HepG2 (cell line): ENCODE measurements at regions not wholly inside any gene's neighbourhood (a gene's known extent, or its start where the extent isn't known, plus 50 kb on each side); places are given as distances from the start of the nearest gene placed in this dataset.

Source experiments
- ATAC-seq: fragments of 200-7000 bp; cut with Tn5 transposase; 3 replicates; pipeline ENCODE4 v1.9.1; 2020; ENCODE audit warnings: mild to moderate bottlenecking, moderate library complexity
- BruUV-seq: library from RNA; stranded (reverse); fragments of 400-500 nt; replicated peaks from 2 replicates; lab custom pipeline; 2021; lab: Mats Ljungman, UMichigan
- CTCF ChIA-PET: fragments of 300-600 bp; formaldehyde crosslinking; extraction: SDS; loops from one replicate; lab custom pipeline; 2021; ENCODE audit warnings: low total read pairs, inconsistent platforms, low intra/inter-chr PET ratio; lab: Yijun Ruan, JAX
- POLR2A ChIA-PET: fragments of 350-600 bp; sonication (Branson Sonifier 250); formaldehyde crosslinking; loops from one replicate; lab custom pipeline; 2020; ENCODE audit warnings: antibody characterized with exemption, inconsistent platforms; lab: Yijun Ruan, JAX
- DNase-seq: peaks from one replicate; pipeline ENCODE4 v3.0.0-alpha.2; 2015; ENCODE audit warnings: low spot score
- FAIRE-seq: peaks from 3 replicates; lab custom pipeline; 2011; peaks lifted over from hg19 to GRCh38; lab: Jason Lieb, UNC
- H2AFZ ChIP-seq: one replicate; pipeline ENCODE4 v1.6.1; 2011; ENCODE audit warnings: low read length, inconsistent platforms
- H3K27ac ChIP-seq: fragments of 300-600 bp; 3 replicates; pipeline ENCODE4 v1.8.0; 2011; ENCODE audit warnings: mixed run types, mild to moderate bottlenecking, mixed read lengths, low read length, inconsistent platforms; ENCODE audit not compliant: insufficient read depth; ENCODE audit errors: extremely low read length
- H3K27me3 ChIP-seq, 2 experiments: fragments of 200-600 bp in 1 of 2; 2 replicates in 1 of 2; 3 replicates in 1 of 2; pipeline versions ENCODE4 v1.6.0 to v1.8.0; 2011; ENCODE audit warnings: low read length in 2 of 2, mild to moderate bottlenecking in 2 of 2, moderate library complexity in 2 of 2, inconsistent platforms in 1 of 2; ENCODE audit not compliant: insufficient read depth in 2 of 2, control insufficient read depth in 1 of 2
- H3K36me3 ChIP-seq, 2 experiments: fragments of 200-600 bp in 1 of 2; replicated peaks in 1 of 2; 2 replicates in 1 of 2; 3 replicates in 1 of 2; pipeline versions ENCODE4 v1.5.1 to v1.8.0; 2011; ENCODE audit warnings: low read length in 2 of 2, inconsistent platforms in 1 of 2; ENCODE audit not compliant: insufficient read depth in 2 of 2, control insufficient read depth in 1 of 2
- H3K4me1 ChIP-seq: 2 replicates; pipeline ENCODE4 v1.5.1; 2012; ENCODE audit warnings: low read length, inconsistent platforms; ENCODE audit not compliant: insufficient read depth
- H3K4me2 ChIP-seq: 2 replicates; pipeline ENCODE4 v1.6.0; 2011; ENCODE audit warnings: low read depth, low read length, inconsistent platforms
- H3K4me3 ChIP-seq, 3 experiments: fragments of 200-600 bp in 1 of 3; sonication (generic), shearing (Covaris generic) in 1 of 3; replicated peaks in 1 of 3; 2 replicates each; pipeline ENCODE4 v1.5.1; 2011 to 2016; ENCODE audit warnings: low read length in 3 of 3, inconsistent platforms in 2 of 3, low read depth in 2 of 3, mild to moderate bottlenecking in 2 of 3, control low read depth in 1 of 3, mixed read lengths in 1 of 3; ENCODE audit not compliant: insufficient read depth in 1 of 3
- H3K79me2 ChIP-seq: one replicate; pipeline ENCODE4 v1.6.1; 2011; ENCODE audit warnings: low read length, inconsistent platforms; ENCODE audit not compliant: insufficient read depth
- H3K9ac ChIP-seq: 2 replicates; pipeline ENCODE4 v1.6.0; 2011; ENCODE audit warnings: mild to moderate bottlenecking, low read depth, low read length, inconsistent platforms; ENCODE audit not compliant: insufficient read depth
- H3K9me3 ChIP-seq: 2 replicates; pipeline ENCODE4 v1.5.1; 2012; ENCODE audit warnings: mild to moderate bottlenecking, low read length
- H4K20me1 ChIP-seq: 2 replicates; pipeline ENCODE4 v1.6.0; 2011; ENCODE audit warnings: inconsistent platforms, mild to moderate bottlenecking, low read length, moderate library complexity; ENCODE audit not compliant: insufficient read depth
- ARNTL ChIP-seq: sonication (generic); formaldehyde crosslinking; IDR thresholded peaks from 2 replicates; pipeline ENCODE4 v1.4.0; 2020; ENCODE audit warnings: mild to moderate bottlenecking, missing genetic modification reagents
- BHLHE40 ChIP-seq: IDR thresholded peaks from 2 replicates; pipeline ENCODE4 v1.6.1; 2011; ENCODE audit warnings: low read length, improper control_type of control experiment
- KDM1A ChIP-seq: IDR thresholded peaks from 2 replicates; pipeline ENCODE4 v1.6.1; 2016; ENCODE audit warnings: missing compliant biosample characterization
- KDM2A ChIP-seq: sonication (generic); formaldehyde crosslinking; IDR thresholded peaks from 2 replicates; pipeline ENCODE4 v1.4.0; 2020; ENCODE audit warnings: low read depth, missing genetic modification reagents, borderline replicate concordance
- MEIS1 ChIP-seq: sonication (generic); formaldehyde crosslinking; IDR thresholded peaks from 2 replicates; pipeline ENCODE4 v1.9.0; 2021; ENCODE audit warnings: mild to moderate bottlenecking, missing genetic modification reagents, moderate library complexity, borderline replicate concordance
- NR3C1 ChIP-seq: sonication (generic); formaldehyde crosslinking; IDR thresholded peaks from 2 replicates; pipeline ENCODE4 v1.4.0; 2020; ENCODE audit warnings: missing genetic modification reagents
- ONECUT2 ChIP-seq: sonication (generic); formaldehyde crosslinking; IDR thresholded peaks from 2 replicates; pipeline ENCODE4 v1.4.0; 2020; ENCODE audit warnings: missing genetic modification reagents
- PAF1 ChIP-seq: IDR thresholded peaks from 2 replicates; pipeline ENCODE4 v1.6.1; 2016; ENCODE audit warnings: missing genetic modification reagents, missing compliant biosample characterization
- PRMT3 ChIP-seq: sonication (generic); formaldehyde crosslinking; IDR thresholded peaks from 2 replicates; pipeline ENCODE4 v1.8.1; 2022; ENCODE audit warnings: low read depth, mild to moderate bottlenecking, moderate library complexity, missing genetic modification reagents, borderline replicate concordance
- TOE1 ChIP-seq: sonication (generic); formaldehyde crosslinking; IDR thresholded peaks from 2 replicates; pipeline ENCODE4 v1.4.0; 2020; ENCODE audit warnings: mild to moderate bottlenecking, missing genetic modification reagents
- XBP1 ChIP-seq: sonication (generic); formaldehyde crosslinking; IDR thresholded peaks from 2 replicates; pipeline ENCODE4 v1.5.0; 2020; ENCODE audit warnings: missing genetic modification reagents
- ZBTB20 ChIP-seq: sonication (generic); formaldehyde crosslinking; IDR thresholded peaks from 2 replicates; pipeline ENCODE4 v1.8.1; 2023; ENCODE audit warnings: missing genetic modification reagents, low read depth, mild to moderate bottlenecking, borderline replicate concordance
- ZFP90 ChIP-seq: sonication (generic); formaldehyde crosslinking; IDR thresholded peaks from 2 replicates; pipeline ENCODE4 v1.8.0; 2022; ENCODE audit warnings: missing genetic modification reagents, mild to moderate bottlenecking, inconsistent platforms, borderline replicate concordance
- ZNF138 ChIP-seq: sonication (generic); formaldehyde crosslinking; IDR thresholded peaks from 2 replicates; pipeline ENCODE4 v1.5.0; 2020; ENCODE audit warnings: mild to moderate bottlenecking, low read depth, missing genetic modification reagents
- ZNF781 ChIP-seq: sonication (generic); formaldehyde crosslinking; IDR thresholded peaks from 2 replicates; pipeline ENCODE4 v1.5.1; 2020; ENCODE audit warnings: borderline replicate concordance, mild to moderate bottlenecking, missing genetic modification reagents; ENCODE audit errors: not compliant biosample characterization
- WGBS: methylation state at CpG from one replicate; pipeline ENCODE4 v1.1.6; 2017; ENCODE audit warnings: low lambda C conversion rate; 5-methylcytosine and 5-hydroxymethylcytosine counted together
- in situ Hi-C: cut with HindIII; loops from 2 replicates; pipeline ENCODE4 v1.10.0; 2017; ENCODE audit warnings: low pct_unique_long_range_greater_than_20kb; ENCODE audit not compliant: extremely low pct_ligation_motif_present
- intact Hi-C: fragments of 100-400 bp; cut with micrococcal nuclease; formaldehyde crosslinking; loops from one replicate; pipeline ENCODE4 v1.10.0; 2022; ENCODE audit not compliant: unreplicated experiment
- TF ChIP-seq, protein P1 (sequence below): sonication (generic); formaldehyde crosslinking; conservative IDR thresholded peaks from 2 replicates; pipeline ENCODE4 v1.4.0; 2020; ENCODE audit warnings: missing genetic modification reagents
- TF ChIP-seq, protein P2 (sequence below): conservative IDR thresholded peaks from 2 replicates; pipeline ENCODE4 v1.6.1; 2018; ENCODE audit warnings: missing genetic modification reagents

DNA sequence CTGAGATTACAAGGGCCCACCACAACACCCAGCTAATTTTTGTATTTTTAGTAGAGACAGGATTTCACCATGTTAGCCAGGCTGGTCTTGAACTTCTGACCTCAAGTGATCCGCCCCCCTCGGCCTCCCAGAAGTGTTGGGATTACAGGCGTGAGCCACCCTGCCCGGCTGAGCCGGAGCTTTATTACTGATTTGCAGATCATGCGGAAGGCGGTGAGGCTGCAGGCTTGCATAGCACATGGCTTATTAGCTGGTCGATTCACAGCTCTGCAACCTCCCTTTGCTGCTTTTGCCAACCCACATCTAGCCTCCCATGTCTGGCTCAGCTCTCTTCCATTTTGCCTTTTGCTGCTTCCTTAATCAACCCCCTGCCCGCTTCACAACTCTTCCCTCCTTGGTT, 210.3 kb downstream of the VAPA start:
- POLR2A ChIA-PET = no interaction called here
- no peak overlapping the region for H2AFZ ChIP-seq
- H4K20me1 ChIP-seq = no peaks in the 10 kb centered on the region
- in situ Hi-C loops = no loop called here
- CTCF ChIA-PET = no interaction called here
- no peaks in the 10 kb centered on the region for H3K4me1 ChIP-seq
- H3K9me3 ChIP-seq = peaks cover 4% of the 10 kb centered on the region; the same call in 1 of the 2 replicates
- 43% methylated on average over 9 of the region's 9 CpGs for WGBS
- no peaks in the 10 kb centered on the region for H3K79me2 ChIP-seq
- no peak overlapping the region for H3K27ac ChIP-seq
- H3K4me2 ChIP-seq = no peak overlapping the region
- FAIRE-seq = no peak
- intact Hi-C loops = no loop called here
- H3K9ac ChIP-seq = no peak overlapping the region
- DNase-seq = no peak
- BruUV-seq = no TSS peak
- no peak for ATAC-seq
- H3K36me3 ChIP-seq = no peaks in the 10 kb centered on the region
- H3K4me3 ChIP-seq = no peak overlapping the region
- no peak for TF ChIP-seq ZBTB20 (CRISPR knock-in tag)
- no peak for TF ChIP-seq TOE1 (CRISPR knock-in tag)
- TF ChIP-seq ONECUT2 = no peak
- no peak for TF ChIP-seq KDM1A (CRISPR knock-in tag)
- TF ChIP-seq BHLHE40 = no peak
- no peak for TF ChIP-seq PAF1 (CRISPR knock-in tag)
- TF ChIP-seq MEIS1 = no peak
- TF ChIP-seq, protein P1, sequence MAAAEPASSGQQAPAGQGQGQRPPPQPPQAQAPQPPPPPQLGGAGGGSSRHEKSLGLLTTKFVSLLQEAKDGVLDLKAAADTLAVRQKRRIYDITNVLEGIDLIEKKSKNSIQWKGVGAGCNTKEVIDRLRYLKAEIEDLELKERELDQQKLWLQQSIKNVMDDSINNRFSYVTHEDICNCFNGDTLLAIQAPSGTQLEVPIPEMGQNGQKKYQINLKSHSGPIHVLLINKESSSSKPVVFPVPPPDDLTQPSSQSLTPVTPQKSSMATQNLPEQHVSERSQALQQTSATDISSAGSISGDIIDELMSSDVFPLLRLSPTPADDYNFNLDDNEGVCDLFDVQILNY (CRISPR knock-in tag) = no peak
- TF ChIP-seq KDM2A (CRISPR knock-in tag) = no peak
- no peak for TF ChIP-seq ZNF138 (CRISPR knock-in tag)
- no peak for TF ChIP-seq ZNF781
- TF ChIP-seq ZFP90 = no peak
- no peak for TF ChIP-seq ARNTL (CRISPR knock-in tag)
- TF ChIP-seq NR3C1 (CRISPR knock-in tag) = no peak
- TF ChIP-seq, protein P2, sequence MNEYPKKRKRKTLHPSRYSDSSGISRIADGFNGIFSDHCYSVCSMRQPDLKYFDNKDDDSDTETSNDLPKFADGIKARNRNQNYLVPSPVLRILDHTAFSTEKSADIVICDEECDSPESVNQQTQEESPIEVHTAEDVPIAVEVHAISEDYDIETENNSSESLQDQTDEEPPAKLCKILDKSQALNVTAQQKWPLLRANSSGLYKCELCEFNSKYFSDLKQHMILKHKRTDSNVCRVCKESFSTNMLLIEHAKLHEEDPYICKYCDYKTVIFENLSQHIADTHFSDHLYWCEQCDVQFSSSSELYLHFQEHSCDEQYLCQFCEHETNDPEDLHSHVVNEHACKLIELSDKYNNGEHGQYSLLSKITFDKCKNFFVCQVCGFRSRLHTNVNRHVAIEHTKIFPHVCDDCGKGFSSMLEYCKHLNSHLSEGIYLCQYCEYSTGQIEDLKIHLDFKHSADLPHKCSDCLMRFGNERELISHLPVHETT = no peak
- TF ChIP-seq PRMT3 = no peak
- no peak for TF ChIP-seq XBP1 (CRISPR knock-in tag)
- TF ChIP-seq, all 625 proteins: peak for 0
- 0 out of 5 replicates have a peak, but pooled peaks cover 0 to 4% of the 10 kb centered on the region in 2 experiments for H3K27me3 ChIP-seq
